DND-41 (cell line): ENCODE measurements at regions not wholly inside any gene's neighbourhood (a gene's known extent, or its start where the extent isn't known, plus 50 kb on each side); places are given as distances from the start of the nearest gene placed in this dataset.

Experiments
- CTCF ChIP-seq: IDR thresholded peaks from 2 replicates; pipeline ENCODE4 v1.5.1; 2012; ENCODE audit warnings: borderline replicate concordance, low read length, moderate library complexity, mild to moderate bottlenecking; ENCODE audit not compliant: poor library complexity, severe bottlenecking; ENCODE audit errors: extremely low read depth
- EZH2 ChIP-seq: IDR thresholded peaks from 3 replicates; pipeline ENCODE4 v1.6.1; 2012; ENCODE audit warnings: borderline replicate concordance, low read depth, mild to moderate bottlenecking, moderate library complexity, low read length, inconsistent platforms; ENCODE audit not compliant: severe bottlenecking

DNA sequence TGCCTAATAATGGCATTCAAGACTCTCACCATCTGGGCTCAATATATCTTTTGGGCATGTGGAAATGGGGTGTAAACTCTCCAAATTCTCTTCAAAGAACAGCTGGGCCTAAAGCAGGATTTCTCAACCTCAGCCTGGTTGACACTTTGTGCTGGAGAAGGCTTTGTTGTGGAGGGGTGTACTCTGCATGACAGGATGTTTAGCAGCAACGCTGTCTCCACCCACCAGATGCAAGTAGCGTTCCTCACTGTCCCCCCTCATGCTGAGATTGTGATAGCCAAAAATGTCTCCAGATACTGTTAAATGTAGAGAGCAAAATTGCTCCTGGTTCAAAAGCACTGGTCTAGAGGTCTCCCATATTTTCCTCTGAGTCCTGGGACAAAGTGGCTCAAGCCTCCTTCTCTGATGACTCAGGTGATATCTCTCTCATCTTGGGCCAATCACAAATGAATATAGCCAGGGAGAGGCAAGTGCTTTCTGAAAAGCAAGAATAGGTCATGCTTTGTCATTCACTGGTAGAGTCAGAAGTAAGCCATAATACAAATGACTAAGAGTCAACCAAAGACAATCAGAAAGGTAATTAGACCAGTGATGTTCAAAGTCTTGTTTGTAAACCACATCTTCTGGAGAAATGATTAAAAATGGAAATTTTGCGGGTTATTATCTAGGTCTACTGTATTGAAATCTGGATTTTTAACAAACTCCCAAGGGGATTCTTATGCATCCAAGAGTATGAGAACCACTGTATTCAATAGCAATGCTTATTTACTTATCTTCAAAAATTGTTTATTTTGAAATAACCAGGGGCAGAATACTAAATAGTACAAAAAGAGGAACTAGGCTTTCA is 330.8 kb downstream of the PTEN start:
- TF ChIP-seq CTCF = peak; percentile 32
- no peak for TF ChIP-seq EZH2
